CD4-positive, alpha-beta T cell treated with Interleukin-4 for 4 hours (primary cell): ENCODE measurements at regions not wholly inside any gene's neighbourhood (a gene's known extent, or its start where the extent isn't known, plus 50 kb on each side); places are given as distances from the start of the nearest gene placed in this dataset.
"Not testable (repeated sequence)": the region's sequence is repeated elsewhere in the genome, so short reads cannot be mapped to it uniquely, and the experiment has no call there.

Experiments used
- DNase-seq: peaks from one replicate; pipeline ENCODE4 v3.0.0-alpha.2; 2020

DNA sequence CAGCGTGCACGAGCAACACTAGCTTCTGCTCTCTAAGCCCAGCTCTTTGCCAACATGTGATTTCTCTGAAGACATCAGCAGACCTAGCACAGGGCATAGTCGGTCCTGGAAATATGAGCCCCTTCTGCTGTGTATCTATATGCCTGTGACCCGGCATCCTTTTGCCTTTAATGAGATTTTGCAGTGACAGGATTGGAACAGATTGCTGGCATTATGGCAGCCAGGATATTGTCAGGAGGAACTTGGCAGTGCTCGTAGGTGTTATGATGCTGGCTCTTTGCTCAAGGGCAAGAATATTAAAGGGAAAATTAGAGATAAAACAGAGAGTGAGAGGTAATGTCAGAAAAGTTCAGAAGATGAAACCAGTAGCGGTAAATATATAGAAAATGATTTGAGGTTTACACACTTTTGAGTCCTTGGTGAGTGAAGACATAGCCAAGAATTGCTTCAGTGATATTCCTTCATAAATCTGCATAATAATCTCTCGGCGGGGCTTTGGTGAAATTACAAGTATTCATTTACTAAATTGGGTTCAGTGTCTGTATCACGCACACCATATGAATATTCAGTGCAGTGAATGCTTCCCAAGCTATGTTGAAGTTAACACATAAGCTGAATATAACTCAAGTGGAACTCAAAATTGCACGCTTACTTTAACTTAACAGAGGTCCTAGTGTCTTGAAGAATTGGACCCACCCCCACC is 502.1 kb upstream of the NR3C2 start:
- no peak for DNase-seq

DNA sequence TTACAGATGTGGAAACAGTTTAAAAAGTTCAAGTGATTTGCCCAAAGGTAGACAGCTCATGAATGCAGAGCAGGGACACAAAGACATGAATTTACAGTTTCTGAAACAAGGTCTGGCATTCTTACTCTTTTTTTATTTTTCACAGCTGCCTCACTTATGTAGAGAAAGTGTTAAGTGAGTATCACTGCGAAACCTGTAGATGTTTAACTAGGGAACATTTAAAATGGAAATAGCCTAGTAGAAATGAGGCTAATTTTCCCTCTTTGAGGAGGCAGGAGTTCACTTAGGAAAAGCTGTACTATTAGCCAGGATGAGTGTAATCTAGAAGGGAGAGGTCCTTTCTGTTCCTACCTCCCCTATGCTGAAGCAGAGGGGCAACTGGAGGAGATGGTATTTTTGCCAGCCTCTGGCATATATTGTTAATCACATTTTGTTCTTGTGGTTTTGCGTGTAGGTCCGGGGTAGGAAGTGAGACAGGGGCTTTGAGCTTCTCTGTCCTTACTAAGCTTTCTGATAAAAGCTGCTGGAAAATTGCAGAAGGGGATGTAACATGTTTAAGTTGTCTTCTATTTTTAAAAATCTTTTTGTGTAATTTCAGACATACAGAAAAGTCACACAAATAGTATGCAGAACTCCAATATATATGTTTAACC is 492.8 kb upstream of the NR3C2 start:
- no peak for DNase-seq

DNA sequence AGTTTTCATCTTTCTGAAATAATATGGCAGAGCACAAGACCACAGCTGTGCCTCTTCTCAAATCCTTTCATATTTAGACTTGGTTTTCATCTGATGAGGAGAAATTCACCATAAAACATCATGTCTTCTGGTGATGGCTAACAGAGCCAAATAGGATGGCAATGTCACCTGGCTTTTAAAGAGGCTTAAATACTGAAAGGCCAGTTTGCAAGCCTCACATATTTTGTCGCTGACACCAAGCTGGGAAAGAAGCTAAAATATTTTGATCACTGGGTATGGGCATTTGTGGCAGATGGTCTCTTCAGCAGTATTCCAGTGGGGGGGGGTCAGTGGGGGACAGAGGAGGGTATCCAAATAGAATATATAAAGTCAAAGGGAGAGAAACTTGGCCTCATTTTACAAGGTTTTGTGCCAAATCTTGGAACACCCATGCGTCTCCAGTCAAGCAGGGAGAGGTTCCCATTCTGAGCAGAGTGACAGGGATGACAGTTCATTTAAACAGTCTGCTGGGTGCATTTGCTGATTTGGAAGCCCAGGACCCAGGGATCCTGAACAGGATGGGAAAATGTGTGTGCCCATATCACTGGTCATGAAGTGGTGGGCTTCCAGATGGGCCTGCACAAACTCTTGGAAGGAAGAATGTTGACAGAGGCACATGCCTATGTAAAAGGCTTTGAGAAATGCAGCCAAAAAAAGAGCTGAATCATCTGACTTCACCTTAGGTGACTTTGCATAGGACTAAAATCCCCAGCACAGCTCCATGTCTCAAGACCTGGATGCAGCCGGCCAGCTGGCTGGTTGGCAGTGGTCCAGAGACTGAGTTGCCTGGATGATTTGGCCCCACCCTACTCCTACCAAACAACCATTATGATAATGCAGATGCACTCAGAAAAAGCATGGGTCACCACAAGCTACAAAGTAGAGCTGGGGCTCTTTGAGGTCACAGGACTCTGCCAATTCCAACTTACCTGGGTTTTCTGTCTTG is 484.4 kb upstream of the NR3C2 start:
- DNase-seq: no peak

DNA sequence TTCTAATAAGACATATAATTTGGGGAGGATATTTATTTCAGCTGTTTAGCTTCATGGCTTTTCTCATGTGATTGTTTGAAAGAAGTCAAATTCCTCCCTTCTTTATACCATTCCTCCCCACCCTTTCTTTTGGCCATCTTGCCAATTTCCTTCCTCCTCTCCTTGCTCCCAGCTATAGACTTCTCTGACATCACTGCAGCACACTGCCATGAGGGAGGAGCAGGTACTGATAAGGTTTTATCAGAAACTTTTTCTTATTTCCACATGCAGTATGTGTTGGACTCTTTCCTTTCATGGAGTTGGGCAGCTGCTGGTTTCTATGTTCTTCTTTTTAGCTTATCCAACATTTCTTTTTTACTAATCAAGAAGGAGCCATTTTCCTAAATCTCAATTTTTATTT is 481.7 kb upstream of the NR3C2 start:
- DNase-seq: no peak

DNA sequence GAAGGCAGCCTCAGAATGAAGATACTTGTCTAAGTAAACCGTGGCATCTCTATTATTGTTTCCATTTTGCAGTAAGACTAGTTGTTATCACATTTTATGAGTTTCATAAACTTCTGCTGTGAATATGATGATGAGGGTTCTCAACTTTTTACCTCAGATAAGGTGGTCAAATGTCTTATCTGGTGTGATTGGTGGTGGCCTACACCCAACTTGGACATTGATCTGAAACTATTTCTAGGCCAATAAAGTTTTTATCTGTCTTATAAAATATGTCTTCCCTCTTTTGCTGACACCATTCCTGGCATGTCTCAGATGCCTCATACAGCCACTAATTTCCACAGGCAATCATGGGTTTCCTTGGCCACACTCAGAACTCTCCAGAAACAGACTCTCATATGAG is 480.3 kb upstream of the NR3C2 start:
- no peak for DNase-seq

DNA sequence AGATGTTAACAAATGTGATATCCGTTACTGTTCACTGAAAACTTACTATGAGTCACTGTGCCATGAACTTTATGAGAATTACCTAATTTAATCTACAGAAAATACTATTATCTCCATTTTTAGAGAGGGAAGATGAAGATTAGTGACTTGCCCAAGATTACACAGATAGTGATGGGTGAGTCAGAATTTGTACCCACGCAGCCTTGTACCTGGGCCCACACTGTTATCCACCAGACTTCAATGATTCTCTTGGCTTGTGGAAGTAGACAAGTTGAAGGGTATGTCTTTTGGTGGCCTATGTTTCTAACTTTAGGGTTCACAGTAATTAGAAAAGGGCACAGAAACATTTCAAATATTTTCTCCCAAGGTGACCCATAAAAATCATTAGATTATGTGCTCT is 472.5 kb upstream of the NR3C2 start:
- no peak for DNase-seq

DNA sequence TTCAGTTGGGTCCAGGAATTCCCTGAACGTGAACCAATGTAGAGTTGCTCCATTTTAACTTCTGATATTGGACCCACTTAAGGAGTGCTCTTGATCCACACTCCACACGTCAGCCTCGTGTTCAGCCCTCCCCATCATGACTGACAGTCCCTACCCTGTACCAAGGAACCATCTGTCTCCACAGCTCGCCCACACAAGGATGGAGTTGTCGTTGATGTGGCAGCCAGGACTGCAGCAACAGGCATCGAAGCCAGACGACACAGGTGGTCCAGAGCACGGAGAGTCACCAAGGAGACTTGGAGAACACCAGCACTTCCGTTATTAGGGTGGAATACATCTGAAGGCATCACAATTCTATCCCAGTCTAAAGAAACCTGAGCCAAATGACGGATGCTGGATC is 472.1 kb upstream of the NR3C2 start:
- no peak for DNase-seq

DNA sequence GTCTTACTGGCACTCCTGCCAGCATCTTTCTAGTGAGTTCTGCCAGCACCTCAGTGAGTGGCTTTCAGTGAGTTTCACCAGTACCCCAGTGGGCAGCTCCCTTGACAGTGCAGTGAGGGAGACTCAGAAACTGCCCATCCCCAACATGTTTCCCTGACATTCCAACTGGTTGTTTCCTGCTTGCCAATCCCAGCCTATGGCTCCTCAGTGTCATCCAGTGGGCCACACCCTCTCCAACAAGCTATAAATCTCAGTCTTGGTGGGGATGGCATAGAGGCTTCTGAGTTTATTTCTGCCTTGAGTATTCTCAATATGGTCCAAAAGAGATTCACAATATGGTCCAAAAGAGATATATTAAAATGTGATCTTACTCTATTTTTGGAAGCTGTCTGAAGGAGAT is 461.2 kb upstream of the NR3C2 start:
- DNase-seq: no peak

DNA sequence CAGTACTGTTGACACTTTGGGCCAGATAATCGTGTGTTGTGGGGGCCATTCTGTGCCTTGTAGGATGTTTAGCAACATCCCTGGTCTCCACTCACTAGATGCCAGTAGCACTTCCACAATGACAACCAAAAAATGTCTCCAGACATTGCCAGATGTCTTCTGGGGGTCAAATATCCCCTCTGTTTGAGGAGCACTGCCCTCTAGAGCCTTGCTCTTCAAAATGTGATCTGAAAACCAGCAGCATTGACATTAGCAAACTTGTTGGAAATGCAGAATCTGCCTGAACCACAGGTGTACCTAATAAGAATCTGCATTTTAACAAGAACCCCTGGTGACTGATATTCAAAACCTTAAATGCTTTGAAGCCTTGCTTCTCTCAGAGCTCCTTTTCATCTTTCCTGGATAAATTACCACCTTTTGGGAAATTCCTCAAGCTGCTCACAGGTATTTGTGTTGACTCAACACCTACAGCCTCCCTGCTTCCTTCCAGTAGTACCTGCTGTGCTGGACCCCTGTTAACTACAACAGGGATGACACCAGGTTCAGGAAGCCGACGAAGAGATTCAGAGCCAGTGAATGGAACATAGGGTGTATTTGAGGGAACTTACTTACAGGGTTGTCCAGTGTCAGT is 459.0 kb upstream of the NR3C2 start:
- DNase-seq: no peak

DNA sequence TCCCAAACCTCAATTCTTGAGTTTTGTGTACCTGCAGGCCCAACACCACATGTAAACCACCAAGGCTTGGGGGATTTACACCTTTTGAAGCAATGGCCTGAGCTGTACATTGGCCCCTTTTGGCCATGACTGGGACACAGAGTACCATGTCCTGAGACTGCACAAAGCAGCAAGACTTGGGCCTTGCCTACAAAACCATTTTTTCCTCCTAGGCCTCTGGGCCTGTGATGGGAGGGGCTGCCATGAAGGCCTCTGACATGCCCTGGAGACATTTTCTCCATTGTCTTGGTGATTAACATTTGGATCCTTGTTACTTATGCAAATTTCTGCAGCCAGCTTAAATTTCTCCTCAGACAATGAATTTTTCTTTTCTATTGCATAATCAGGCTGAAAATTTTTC is 455.9 kb upstream of the NR3C2 start:
- not testable (repeated sequence) for DNase-seq

DNA sequence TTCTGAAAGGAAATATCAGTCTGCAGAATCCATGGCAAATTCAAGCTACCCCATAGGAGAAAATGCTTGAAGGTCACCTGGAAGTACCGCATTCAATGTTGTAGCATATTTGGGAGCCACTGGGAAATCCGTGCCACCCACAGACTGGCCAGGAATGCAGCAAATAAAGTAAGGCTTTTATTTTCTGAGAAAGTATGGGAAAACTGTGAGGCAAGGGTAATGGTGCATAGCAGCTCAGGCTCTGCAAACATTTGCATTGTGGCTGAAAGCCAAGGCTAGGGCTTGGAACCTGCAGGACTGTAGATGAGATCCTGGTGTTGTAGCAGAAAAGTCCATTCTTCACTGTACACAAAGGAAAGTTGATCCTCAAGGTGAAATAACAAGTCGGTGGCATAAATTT is 450.9 kb upstream of the NR3C2 start:
- no peak for DNase-seq

DNA sequence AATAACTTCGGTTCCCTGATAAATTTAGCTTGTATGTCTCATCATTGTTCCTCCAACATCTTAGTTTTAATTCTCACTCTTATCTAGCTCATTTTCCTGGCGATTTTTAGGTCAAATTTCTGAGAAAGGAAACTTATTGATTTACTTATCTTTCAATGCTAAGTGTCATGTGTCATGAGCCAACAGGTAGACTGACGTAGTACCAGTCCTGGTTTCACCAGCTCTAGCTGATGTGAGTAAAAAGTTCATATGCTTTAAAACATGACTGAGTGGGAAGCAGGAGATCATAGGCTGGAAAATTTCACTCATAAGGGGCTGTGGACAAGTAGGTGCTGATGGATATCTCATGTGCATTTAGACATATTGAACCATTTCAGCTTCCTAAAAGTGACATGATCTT is 441.7 kb upstream of the NR3C2 start:
- no peak for DNase-seq

DNA sequence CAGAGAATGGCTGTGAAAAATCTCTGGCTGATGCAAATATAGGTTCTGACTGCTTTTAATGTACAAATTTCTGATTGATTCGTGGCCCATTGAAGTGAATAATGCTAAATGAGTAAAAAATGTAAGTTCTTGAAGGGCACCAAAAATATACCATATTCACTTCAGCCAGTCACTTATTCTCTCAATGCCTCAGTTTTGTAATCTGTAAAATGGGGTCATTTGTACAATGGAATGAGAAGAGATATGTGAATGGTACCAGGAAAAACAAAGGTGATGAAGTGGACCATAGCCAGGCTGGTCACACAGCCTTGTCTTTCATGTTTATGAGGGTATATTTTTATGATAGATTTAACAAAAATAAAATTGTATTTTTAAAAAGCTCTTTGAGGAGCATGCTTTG is 441.2 kb upstream of the NR3C2 start:
- DNase-seq: no peak

DNA sequence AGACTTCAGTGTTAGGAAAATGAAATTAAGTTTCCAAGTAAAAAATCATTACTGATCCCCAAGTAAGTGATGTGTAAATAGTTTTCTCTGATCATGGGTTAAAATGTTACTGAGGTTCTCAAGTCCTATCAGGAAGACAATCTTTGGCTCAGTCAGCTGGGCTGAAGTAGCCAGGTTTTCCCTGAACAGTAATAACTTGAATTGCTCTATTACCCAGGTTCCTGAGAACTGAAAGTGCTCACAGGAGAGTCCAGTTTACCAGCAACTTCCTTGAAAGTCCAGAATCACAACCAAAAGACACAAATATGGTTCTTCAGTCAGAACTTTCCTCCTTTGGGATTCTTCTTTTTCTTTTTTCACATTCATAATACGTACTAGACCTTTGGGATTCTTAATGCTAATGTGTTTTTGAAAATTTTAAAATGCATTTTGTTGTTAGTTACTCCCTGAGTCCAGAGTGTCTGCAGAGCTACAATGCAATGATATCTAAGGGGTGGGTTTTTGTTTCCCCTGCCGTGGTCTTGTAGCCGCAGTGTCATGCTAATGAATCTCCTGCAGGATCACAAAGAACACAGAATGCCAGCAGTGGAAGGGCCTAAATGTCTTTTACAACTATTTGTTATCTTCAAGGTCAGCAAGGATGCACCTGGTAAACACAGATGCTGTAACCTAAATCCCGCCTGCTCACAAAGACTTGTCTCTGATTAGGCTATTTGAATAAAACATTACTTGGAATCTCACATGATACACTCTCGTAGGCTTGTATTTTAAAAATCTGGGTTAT is 439.8 kb upstream of the NR3C2 start:
- no peak for DNase-seq

DNA sequence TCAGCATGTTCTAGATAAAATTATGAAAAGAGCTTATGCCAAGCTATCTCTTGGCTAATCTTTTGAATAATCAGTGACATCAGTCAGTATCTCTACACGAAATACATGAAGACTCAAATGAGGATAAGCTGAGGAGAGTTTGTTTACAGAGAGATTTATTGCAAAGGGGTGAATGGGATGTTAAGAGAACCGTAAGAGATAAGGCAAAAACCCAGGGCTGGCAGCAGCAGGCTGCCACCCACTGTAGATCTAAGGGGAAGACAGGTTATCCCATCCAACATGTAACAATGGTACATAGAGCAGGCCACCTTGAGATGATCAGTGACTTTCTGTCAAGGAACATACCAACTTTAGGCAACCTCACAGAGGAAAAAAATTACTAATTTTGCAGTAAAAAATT is 432.1 kb upstream of the NR3C2 start:
- DNase-seq: no peak

DNA sequence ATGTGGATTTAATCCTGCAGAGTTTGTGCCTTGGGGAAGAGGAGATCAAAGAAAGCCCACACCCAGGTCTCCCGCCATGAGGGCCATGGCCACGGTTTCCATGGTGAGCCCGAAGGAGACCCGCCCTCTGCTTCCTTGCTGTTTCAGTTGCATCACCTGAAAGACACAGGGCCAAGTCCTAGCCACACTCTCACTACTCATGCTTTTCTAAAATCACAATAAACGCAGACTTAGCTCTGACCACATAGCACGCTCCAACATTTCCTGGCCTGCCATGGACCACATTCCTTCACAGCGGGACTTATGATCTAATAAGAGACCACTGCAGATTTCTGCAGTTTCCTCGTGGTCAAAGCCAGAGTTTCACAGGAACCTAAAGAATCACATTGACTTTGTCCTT is 426.0 kb upstream of the NR3C2 start:
- DNase-seq: no peak

DNA sequence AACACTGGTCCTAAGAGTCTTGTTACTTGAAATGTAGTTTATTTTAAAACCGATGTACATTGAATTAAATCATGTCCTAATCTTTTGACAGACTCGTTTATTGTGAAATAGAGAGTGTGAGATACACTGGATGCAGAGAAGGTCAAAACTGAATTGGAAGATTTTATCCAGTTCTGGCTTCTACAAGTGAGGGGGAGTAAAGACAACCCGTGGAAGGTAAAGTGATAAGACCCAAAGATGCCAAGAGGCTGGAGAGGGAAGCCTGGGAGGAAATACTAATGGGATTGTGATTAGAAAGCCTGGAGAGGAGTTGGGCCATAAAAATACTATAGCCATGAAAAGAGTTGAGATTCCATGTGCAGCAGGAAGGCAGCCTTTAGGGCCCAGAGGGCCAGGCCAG is 424.5 kb upstream of the NR3C2 start:
- DNase-seq: no peak

DNA sequence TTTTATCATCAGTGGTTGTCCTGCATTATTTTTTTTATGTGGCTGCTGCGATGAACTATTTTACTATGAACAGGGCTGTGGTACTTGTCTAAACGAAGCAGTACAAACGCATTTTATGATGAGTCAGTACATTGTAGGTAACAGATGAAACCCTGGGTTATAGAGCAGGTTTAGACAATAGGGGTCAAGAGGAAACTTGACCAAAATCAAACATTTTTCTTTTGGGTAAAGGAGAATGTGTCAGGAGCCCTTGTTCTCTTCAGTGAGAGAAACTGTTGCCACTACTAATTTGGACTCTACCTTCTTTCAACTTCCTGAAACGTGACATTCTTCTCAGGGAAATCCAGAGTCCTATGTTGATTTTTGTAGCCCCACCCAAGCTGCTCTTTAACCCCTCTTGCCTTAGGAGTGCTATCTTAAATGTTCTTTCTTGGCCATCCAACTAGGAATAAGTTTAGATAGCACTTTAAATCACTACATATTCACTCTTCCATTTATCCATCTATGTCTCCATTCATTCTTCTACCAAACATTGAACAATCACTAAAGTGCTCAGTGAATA is 415.8 kb upstream of the NR3C2 start:
- DNase-seq: no peak

DNA sequence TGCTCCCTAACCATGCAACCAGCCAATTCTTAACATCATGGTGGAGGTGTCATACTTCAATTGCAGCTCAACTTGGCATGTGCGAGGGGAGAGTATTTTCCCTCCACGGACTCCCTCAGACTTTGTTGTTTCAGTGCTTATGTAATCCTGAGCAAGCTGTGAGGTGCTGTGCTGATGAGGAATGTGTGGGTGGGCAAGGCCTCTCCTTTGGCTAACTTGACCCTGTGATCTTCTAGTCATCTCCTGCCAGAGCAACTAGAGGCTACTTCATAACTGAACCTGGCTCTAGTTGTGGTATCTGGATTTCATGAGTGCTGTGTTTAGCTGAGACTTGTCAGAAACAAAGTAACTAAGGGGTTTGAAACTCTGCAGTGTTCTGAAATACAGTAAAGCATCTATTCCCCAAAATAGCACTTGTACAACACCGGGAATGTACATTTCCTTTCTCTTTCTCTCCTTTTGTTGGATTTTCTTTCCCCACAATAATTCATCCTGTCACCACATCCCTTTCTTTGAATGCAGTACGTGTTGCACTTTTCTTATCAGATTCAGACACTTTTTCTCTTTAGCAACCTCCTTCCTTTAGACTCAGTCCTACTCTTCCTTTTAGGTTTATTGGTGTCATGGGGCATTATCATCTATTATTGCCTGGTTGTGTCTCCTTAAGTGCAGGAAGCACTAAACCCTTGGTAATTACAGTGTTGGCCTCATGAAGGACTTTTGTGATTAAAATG is 415.2 kb upstream of the NR3C2 start:
- no peak for DNase-seq

DNA sequence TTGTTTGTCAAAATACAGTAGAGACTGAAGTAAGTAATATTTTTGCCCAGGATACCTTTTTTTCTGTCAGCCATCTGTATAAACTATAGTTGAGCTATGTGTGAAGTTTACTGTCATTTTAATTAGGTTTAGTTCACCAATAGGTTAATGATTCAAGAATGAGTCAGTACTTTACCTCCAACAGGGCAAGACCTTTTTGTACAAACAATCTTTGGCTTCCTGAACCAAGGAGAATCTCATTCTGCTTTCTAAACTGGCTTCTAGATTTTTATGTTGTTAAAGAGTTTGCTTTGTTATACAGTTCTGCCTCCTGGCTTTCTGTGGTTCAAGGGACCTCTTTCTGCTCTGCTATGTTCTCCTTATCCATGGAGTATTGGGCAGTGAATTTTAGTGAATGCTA is 412.0 kb upstream of the NR3C2 start:
- no peak for DNase-seq

DNA sequence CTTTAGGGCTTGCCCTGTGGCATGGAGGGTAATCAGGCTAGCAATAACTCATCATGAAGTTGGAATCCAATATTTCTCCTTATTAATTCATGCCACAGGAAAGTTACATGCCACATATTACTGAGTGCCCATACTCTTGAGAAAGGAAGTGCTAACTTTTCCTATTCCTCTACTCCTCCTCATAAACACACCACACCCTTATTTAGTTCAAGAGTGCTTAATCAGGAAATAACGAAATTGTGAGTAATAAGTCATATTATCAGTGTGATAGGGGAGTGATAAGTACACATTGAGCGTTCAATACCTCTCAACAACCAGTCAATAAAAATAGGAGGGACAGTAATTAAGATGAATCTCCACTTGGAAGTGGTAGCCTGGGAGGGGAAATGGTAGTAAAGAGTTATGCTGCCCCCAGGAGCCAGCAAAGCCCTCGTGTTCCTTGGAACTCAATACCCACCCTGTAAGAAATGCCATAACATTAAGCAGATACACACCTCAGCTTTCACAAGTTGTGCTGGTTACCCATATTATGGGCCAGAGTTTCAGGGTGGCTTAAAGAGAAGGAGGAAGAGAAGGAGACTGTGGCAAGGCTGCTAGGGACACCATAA is 410.0 kb upstream of the NR3C2 start:
- DNase-seq: no peak
